HepG2 (cell line): ENCODE measurements at regions not wholly inside any gene's neighbourhood (a gene's known extent, or its start where the extent isn't known, plus 50 kb on each side); places are given as distances from the start of the nearest gene placed in this dataset.
A peak's percentile ranks its signal among the peaks of the same experiment; 100 is the strongest.

ENCODE experiments used
- ATAC-seq: fragments of 200-7000 bp; cut with Tn5 transposase; 3 replicates; pipeline ENCODE4 v1.9.1; 2020; ENCODE audit warnings: mild to moderate bottlenecking, moderate library complexity
- BruUV-seq: library from RNA; stranded (reverse); fragments of 400-500 nt; replicated peaks from 2 replicates; lab custom pipeline; 2021; lab: Mats Ljungman, UMichigan
- CTCF ChIA-PET: fragments of 300-600 bp; formaldehyde crosslinking; extraction: SDS; loops from one replicate; lab custom pipeline; 2021; ENCODE audit warnings: low total read pairs, inconsistent platforms, low intra/inter-chr PET ratio; lab: Yijun Ruan, JAX
- POLR2A ChIA-PET: fragments of 350-600 bp; sonication (Branson Sonifier 250); formaldehyde crosslinking; loops from one replicate; lab custom pipeline; 2020; ENCODE audit warnings: antibody characterized with exemption, inconsistent platforms; lab: Yijun Ruan, JAX
- DNase-seq: peaks from one replicate; pipeline ENCODE4 v3.0.0-alpha.2; 2015; ENCODE audit warnings: low spot score
- FAIRE-seq: peaks from 3 replicates; lab custom pipeline; 2011; peaks lifted over from hg19 to GRCh38; lab: Jason Lieb, UNC
- H2AFZ ChIP-seq: one replicate; pipeline ENCODE4 v1.6.1; 2011; ENCODE audit warnings: low read length, inconsistent platforms
- H3K27ac ChIP-seq: fragments of 300-600 bp; 3 replicates; pipeline ENCODE4 v1.8.0; 2011; ENCODE audit warnings: mixed run types, mild to moderate bottlenecking, mixed read lengths, low read length, inconsistent platforms; ENCODE audit not compliant: insufficient read depth; ENCODE audit errors: extremely low read length
- H3K27me3 ChIP-seq, 2 experiments: fragments of 200-600 bp in 1 of 2; 2 replicates in 1 of 2; 3 replicates in 1 of 2; pipeline versions ENCODE4 v1.6.0 to v1.8.0; 2011; ENCODE audit warnings: low read length in 2 of 2, mild to moderate bottlenecking in 2 of 2, moderate library complexity in 2 of 2, inconsistent platforms in 1 of 2; ENCODE audit not compliant: insufficient read depth in 2 of 2, control insufficient read depth in 1 of 2
- H3K36me3 ChIP-seq, 2 experiments: fragments of 200-600 bp in 1 of 2; replicated peaks in 1 of 2; 2 replicates in 1 of 2; 3 replicates in 1 of 2; pipeline versions ENCODE4 v1.5.1 to v1.8.0; 2011; ENCODE audit warnings: low read length in 2 of 2, inconsistent platforms in 1 of 2; ENCODE audit not compliant: insufficient read depth in 2 of 2, control insufficient read depth in 1 of 2
- H3K4me1 ChIP-seq: 2 replicates; pipeline ENCODE4 v1.5.1; 2012; ENCODE audit warnings: low read length, inconsistent platforms; ENCODE audit not compliant: insufficient read depth
- H3K4me2 ChIP-seq: 2 replicates; pipeline ENCODE4 v1.6.0; 2011; ENCODE audit warnings: low read depth, low read length, inconsistent platforms
- H3K4me3 ChIP-seq, 3 experiments: fragments of 200-600 bp in 1 of 3; sonication (generic), shearing (Covaris generic) in 1 of 3; replicated peaks in 1 of 3; 2 replicates each; pipeline ENCODE4 v1.5.1; 2011 to 2016; ENCODE audit warnings: low read length in 3 of 3, inconsistent platforms in 2 of 3, low read depth in 2 of 3, mild to moderate bottlenecking in 2 of 3, control low read depth in 1 of 3, mixed read lengths in 1 of 3; ENCODE audit not compliant: insufficient read depth in 1 of 3
- H3K79me2 ChIP-seq: one replicate; pipeline ENCODE4 v1.6.1; 2011; ENCODE audit warnings: low read length, inconsistent platforms; ENCODE audit not compliant: insufficient read depth
- H3K9ac ChIP-seq: 2 replicates; pipeline ENCODE4 v1.6.0; 2011; ENCODE audit warnings: mild to moderate bottlenecking, low read depth, low read length, inconsistent platforms; ENCODE audit not compliant: insufficient read depth
- H3K9me3 ChIP-seq: 2 replicates; pipeline ENCODE4 v1.5.1; 2012; ENCODE audit warnings: mild to moderate bottlenecking, low read length
- H4K20me1 ChIP-seq: 2 replicates; pipeline ENCODE4 v1.6.0; 2011; ENCODE audit warnings: inconsistent platforms, mild to moderate bottlenecking, low read length, moderate library complexity; ENCODE audit not compliant: insufficient read depth
- DNMT3B ChIP-seq: conservative IDR thresholded peaks from 2 replicates; pipeline ENCODE4 v1.6.1; 2016; ENCODE audit warnings: missing biosample characterization, control low read depth
- FOSL1 ChIP-seq: sonication (generic); formaldehyde crosslinking; IDR thresholded peaks from 2 replicates; pipeline ENCODE4 v1.9.0; 2021; ENCODE audit warnings: missing genetic modification reagents, borderline replicate concordance
- IKZF4 ChIP-seq: sonication (generic); formaldehyde crosslinking; IDR thresholded peaks from 2 replicates; pipeline ENCODE4 v1.5.1; 2020; ENCODE audit warnings: borderline replicate concordance, mild to moderate bottlenecking, low read depth, missing genetic modification reagents; ENCODE audit errors: not compliant biosample characterization
- JUND ChIP-seq: sonication (generic); formaldehyde crosslinking; IDR thresholded peaks from 2 replicates; pipeline ENCODE4 v1.8.0; 2022; ENCODE audit warnings: mild to moderate bottlenecking, missing genetic modification reagents
- KLF16 ChIP-seq, 2 experiments: sonication (generic) in 1 of 2; formaldehyde crosslinking in 1 of 2; IDR thresholded peaks; 2 replicates each; pipeline versions ENCODE4 v1.6.1 to v1.8.0; 2016 to 2023; ENCODE audit warnings: missing genetic modification reagents in 2 of 2, missing compliant biosample characterization in 1 of 2
- KMT2A ChIP-seq: sonication (generic); formaldehyde crosslinking; IDR thresholded peaks from 2 replicates; pipeline ENCODE4 v1.4.0; 2020; ENCODE audit warnings: missing genetic modification reagents
- NFYB ChIP-seq: sonication (generic); formaldehyde crosslinking; IDR thresholded peaks from 2 replicates; pipeline ENCODE4 v1.4.0; 2020; ENCODE audit warnings: missing genetic modification reagents
- NR2F2 ChIP-seq: IDR thresholded peaks from 2 replicates; pipeline ENCODE4 v1.6.1; 2012; ENCODE audit warnings: low read depth, inconsistent platforms, borderline replicate concordance
- PHF21A ChIP-seq: sonication (generic); formaldehyde crosslinking; IDR thresholded peaks from 2 replicates; pipeline ENCODE4 v1.5.0; 2020; ENCODE audit warnings: mild to moderate bottlenecking, missing genetic modification reagents
- SETDB1 ChIP-seq: sonication (generic); formaldehyde crosslinking; IDR thresholded peaks from 2 replicates; pipeline ENCODE4 v1.5.1; 2020; ENCODE audit warnings: missing genetic modification reagents, mild to moderate bottlenecking, borderline replicate concordance
- SNAI1 ChIP-seq: sonication (generic); formaldehyde crosslinking; IDR thresholded peaks from 2 replicates; pipeline ENCODE4 v1.5.0; 2020; ENCODE audit warnings: mild to moderate bottlenecking, missing genetic modification reagents, borderline replicate concordance
- XRCC5 ChIP-seq: fragments of 200-400 bp; formaldehyde crosslinking; optimal IDR thresholded peaks from 2 replicates; pipeline ENCODE3; 2017; ENCODE audit warnings: mild to moderate bottlenecking, low read length
- ZBTB20 ChIP-seq: sonication (generic); formaldehyde crosslinking; IDR thresholded peaks from 2 replicates; pipeline ENCODE4 v1.8.1; 2023; ENCODE audit warnings: missing genetic modification reagents, low read depth, mild to moderate bottlenecking, borderline replicate concordance
- ZNF788 ChIP-seq: sonication (generic); formaldehyde crosslinking; IDR thresholded peaks from 2 replicates; pipeline ENCODE4 v1.5.0; 2020; ENCODE audit warnings: mild to moderate bottlenecking, missing genetic modification reagents, borderline replicate concordance
- ZNF883 ChIP-seq: sonication (generic); formaldehyde crosslinking; IDR thresholded peaks from 2 replicates; pipeline ENCODE4 v1.5.1; 2020; ENCODE audit warnings: mild to moderate bottlenecking, missing genetic modification reagents; ENCODE audit errors: not compliant biosample characterization
- ZSCAN31 ChIP-seq: sonication (generic); formaldehyde crosslinking; IDR thresholded peaks from 2 replicates; pipeline ENCODE4 v1.5.0; 2020; ENCODE audit warnings: low read depth, mild to moderate bottlenecking, missing genetic modification reagents
- WGBS: methylation state at CpG from one replicate; pipeline ENCODE4 v1.1.6; 2017; ENCODE audit warnings: low lambda C conversion rate; 5-methylcytosine and 5-hydroxymethylcytosine counted together
- in situ Hi-C: cut with HindIII; loops from 2 replicates; pipeline ENCODE4 v1.10.0; 2017; ENCODE audit warnings: low pct_unique_long_range_greater_than_20kb; ENCODE audit not compliant: extremely low pct_ligation_motif_present
- intact Hi-C: fragments of 100-400 bp; cut with micrococcal nuclease; formaldehyde crosslinking; loops from one replicate; pipeline ENCODE4 v1.10.0; 2022; ENCODE audit not compliant: unreplicated experiment
- TF ChIP-seq, protein P1 (sequence below): sonication (generic); formaldehyde crosslinking; IDR thresholded peaks from 2 replicates; pipeline ENCODE4 v1.4.0; 2020; ENCODE audit warnings: mild to moderate bottlenecking, missing genetic modification reagents

DNA sequence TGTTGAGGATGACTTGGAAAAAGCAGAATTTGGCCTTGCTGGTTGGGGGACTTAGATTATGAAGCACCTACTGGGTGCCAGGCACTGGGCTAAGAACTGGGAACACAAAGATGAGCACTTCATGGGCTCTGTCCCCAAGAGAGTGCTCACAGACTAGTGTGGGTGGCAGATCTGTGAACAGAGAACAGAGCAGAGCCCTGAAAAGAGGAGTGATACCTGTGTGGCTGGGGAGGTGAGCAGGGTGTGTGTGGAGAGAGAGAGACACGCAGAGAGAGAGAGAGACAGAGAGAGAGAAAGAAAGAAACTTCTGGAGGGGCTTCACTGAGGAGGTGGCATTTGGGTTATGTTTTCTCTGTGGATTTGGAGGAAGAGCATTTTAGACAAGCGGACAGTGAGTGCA lies 61.1 kb upstream of the PPP2R5A start:
- DNase-seq: no peak
- intact Hi-C loops: no loop called here
- in situ Hi-C loops: no loop called here
- TF ChIP-seq JUND (CRISPR knock-in tag): no peak
- no peak for TF ChIP-seq PHF21A (CRISPR knock-in tag)
- no peak for TF ChIP-seq KLF16 (CRISPR knock-in tag; IDR thresholded peaks at IDR 0.05)
- TF ChIP-seq ZNF788 (CRISPR knock-in tag): no peak
- no peak for TF ChIP-seq ZBTB20
- TF ChIP-seq SNAI1 (CRISPR knock-in tag): no peak
- no peak for TF ChIP-seq XRCC5
- TF ChIP-seq KMT2A (CRISPR knock-in tag): no peak
- no peak for TF ChIP-seq ZSCAN31 (CRISPR knock-in tag)
- TF ChIP-seq IKZF4: no peak
- no peak for TF ChIP-seq NR2F2
- no peak for TF ChIP-seq ZNF883 (CRISPR knock-in tag)
- no peak for TF ChIP-seq SETDB1 (CRISPR knock-in tag)
- no peak for TF ChIP-seq NFYB (CRISPR knock-in tag)
- TF ChIP-seq, protein P1, sequence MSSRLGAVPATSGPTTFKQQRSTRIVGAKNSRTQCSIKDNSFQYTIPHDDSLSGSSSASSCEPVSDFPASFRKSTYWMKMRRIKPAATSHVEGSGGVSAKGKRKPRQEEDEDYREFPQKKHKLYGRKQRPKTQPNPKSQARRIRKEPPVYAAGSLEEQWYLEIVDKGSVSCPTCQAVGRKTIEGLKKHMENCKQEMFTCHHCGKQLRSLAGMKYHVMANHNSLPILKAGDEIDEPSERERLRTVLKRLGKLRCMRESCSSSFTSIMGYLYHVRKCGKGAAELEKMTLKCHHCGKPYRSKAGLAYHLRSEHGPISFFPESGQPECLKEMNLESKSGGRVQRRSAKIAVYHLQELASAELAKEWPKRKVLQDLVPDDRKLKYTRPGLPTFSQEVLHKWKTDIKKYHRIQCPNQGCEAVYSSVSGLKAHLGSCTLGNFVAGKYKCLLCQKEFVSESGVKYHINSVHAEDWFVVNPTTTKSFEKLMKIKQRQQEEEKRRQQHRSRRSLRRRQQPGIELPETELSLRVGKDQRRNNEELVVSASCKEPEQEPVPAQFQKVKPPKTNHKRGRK (CRISPR knock-in tag): no peak
- TF ChIP-seq DNMT3B (CRISPR knock-in tag): no peak
- no peak for TF ChIP-seq FOSL1
- ChIA-PET POLR2A (no interaction called here), CTCF (no interaction called here)
- H2AFZ ChIP-seq: no peak overlapping the region
- no peak overlapping the region for H3K4me3 ChIP-seq
- no peaks in the 10 kb centered on the region for H3K9me3 ChIP-seq
- no peaks in the 10 kb centered on the region for H4K20me1 ChIP-seq
- 0 out of 5 replicates have a peak, but pooled peaks cover 0 to 4% of the 10 kb centered on the region in 2 experiments for H3K27me3 ChIP-seq
- H3K4me1 ChIP-seq: peaks cover 59% of the 10 kb centered on the region
- H3K4me2 ChIP-seq: no peak overlapping the region; the same call in 1 of the 2 replicates
- H3K9ac ChIP-seq: no peak overlapping the region
- no peaks in the 10 kb centered on the region for H3K36me3 ChIP-seq
- 48% methylated on average over 2 of the region's 2 CpGs for WGBS
- no peaks in the 10 kb centered on the region for H3K79me2 ChIP-seq
- BruUV-seq: no TSS peak
- FAIRE-seq: no peak
- H3K27ac ChIP-seq: no peak overlapping the region
- ATAC-seq: peak; percentile 8; the same call in 1 of the 3 replicates
